ENCODE measurements at regions not wholly inside any gene's neighbourhood (a gene's known extent, or its start where the extent isn't known, plus 50 kb on each side); places are given as distances from the start of the nearest gene placed in this dataset.

DNA sequence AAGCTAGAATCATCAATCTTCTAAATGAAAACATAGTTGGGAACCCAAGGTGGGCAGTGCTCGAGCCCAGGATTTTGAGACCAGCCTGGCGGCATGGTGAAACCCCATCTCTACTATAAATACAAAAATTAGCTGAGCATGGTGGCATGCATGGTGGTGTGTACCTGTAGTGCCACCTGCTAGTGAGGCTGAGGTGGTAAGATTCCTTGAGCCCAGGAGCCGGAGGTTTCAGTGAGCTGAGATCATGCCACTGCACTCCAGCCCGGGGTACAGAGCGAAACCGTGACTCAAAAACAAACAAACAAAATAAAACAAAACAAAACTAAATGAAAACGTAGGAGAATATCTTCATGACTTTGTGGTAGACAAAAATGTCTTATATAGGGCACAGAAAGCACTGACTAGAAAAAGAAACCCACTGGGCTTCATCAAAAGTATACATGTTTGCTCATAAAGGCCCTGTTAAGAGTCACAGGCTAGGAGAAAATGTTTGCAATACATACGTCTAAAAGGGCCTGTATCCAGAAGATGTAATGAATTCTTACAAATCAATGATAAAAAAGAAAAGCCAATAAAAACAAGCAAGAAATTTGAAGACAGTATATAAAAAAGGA lies 353.6 kb downstream of the FGF9 start:
- H3K27me3 Mint-ChIP-seq (ENCODE audit: unreplicated experiment), result no peaks in the 10 kb centered on the region
- no peaks in the 10 kb centered on the region for H3K36me3 Mint-ChIP-seq (ENCODE audit: unreplicated experiment)
- TF ChIP-seq, protein P1, sequence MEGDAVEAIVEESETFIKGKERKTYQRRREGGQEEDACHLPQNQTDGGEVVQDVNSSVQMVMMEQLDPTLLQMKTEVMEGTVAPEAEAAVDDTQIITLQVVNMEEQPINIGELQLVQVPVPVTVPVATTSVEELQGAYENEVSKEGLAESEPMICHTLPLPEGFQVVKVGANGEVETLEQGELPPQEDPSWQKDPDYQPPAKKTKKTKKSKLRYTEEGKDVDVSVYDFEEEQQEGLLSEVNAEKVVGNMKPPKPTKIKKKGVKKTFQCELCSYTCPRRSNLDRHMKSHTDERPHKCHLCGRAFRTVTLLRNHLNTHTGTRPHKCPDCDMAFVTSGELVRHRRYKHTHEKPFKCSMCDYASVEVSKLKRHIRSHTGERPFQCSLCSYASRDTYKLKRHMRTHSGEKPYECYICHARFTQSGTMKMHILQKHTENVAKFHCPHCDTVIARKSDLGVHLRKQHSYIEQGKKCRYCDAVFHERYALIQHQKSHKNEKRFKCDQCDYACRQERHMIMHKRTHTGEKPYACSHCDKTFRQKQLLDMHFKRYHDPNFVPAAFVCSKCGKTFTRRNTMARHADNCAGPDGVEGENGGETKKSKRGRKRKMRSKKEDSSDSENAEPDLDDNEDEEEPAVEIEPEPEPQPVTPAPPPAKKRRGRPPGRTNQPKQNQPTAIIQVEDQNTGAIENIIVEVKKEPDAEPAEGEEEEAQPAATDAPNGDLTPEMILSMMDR (IDR thresholded peaks at IDR 0.05; ENCODE audit: partially characterized antibody, unreplicated experiment), result no peak
- no peak for DNase-seq
- H3K27ac Mint-ChIP-seq (ENCODE audit: unreplicated experiment), result no peak overlapping the region
- H3K4me3 Mint-ChIP-seq (ENCODE audit: unreplicated experiment), result no peak overlapping the region
- no peaks in the 10 kb centered on the region for H3K4me1 Mint-ChIP-seq (ENCODE audit: low read depth, unreplicated experiment)
- H3K9me3 Mint-ChIP-seq (ENCODE audit: unreplicated experiment), result no peaks in the 10 kb centered on the region

DNA sequence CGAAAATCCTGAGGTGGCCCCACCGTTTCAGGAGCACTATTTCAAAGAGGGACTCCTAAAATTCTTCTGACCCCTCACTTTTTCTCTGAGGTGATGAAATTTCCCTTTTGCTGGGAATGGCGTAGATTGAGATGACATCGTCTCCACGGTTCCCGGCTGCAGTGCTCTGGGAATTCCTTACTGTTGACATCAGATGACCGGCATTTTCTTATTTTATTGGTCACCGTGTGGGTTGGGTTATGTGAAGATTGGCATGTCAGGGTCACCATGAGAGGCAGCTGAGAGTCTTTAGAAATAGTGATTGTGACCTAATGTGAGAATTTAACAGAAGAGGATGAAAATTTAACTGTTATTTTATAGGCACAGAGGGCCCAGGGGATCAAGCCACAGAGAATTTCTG lies 356.7 kb downstream of the FGF9 start:
- Mint-ChIP-seq H3K4me1 (ENCODE audit: low read depth, unreplicated experiment) (no peaks in the 10 kb centered on the region), H3K4me3 (ENCODE audit: unreplicated experiment) (no peak overlapping the region), H3K27ac (ENCODE audit: unreplicated experiment) (no peak overlapping the region), H3K36me3 (ENCODE audit: unreplicated experiment) (no peaks in the 10 kb centered on the region), H3K27me3 (ENCODE audit: unreplicated experiment) (no peaks in the 10 kb centered on the region), H3K9me3 (ENCODE audit: unreplicated experiment) (no peaks in the 10 kb centered on the region)
- no peak for DNase-seq
- TF ChIP-seq, protein P1 (IDR thresholded peaks at IDR 0.05; ENCODE audit: partially characterized antibody, unreplicated experiment), result no peak

DNA sequence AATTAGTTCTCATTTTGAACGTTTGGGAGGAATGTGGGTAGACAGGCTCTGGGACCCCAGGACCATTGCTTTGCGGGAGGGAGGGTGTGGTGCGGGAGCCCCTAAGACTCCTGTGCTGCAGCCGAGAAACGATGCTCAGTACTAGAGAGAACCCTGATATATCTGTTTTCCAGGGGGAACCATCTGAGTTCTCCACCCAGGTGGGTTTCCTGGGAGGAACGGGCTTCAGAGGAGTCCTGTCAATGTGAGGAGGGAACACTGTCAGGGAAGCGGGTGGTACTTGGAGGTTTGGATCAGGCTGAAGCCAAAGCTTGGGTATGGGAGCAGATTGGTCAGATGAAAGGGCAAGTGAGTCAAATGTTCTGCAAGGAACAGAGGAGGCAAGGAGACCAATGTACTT lies 358.0 kb downstream of the FGF9 start:
- TF ChIP-seq, protein P1 (IDR thresholded peaks at IDR 0.05; ENCODE audit: partially characterized antibody, unreplicated experiment), result no peak
- no peaks in the 10 kb centered on the region for H3K9me3 Mint-ChIP-seq (ENCODE audit: unreplicated experiment)
- no peaks in the 10 kb centered on the region for H3K4me1 Mint-ChIP-seq (ENCODE audit: low read depth, unreplicated experiment)
- no peak overlapping the region for H3K27ac Mint-ChIP-seq (ENCODE audit: unreplicated experiment)
- H3K27me3 Mint-ChIP-seq (ENCODE audit: unreplicated experiment), result no peaks in the 10 kb centered on the region
- no peak for DNase-seq
- no peak overlapping the region for H3K4me3 Mint-ChIP-seq (ENCODE audit: unreplicated experiment)
- no peaks in the 10 kb centered on the region for H3K36me3 Mint-ChIP-seq (ENCODE audit: unreplicated experiment)

DNA sequence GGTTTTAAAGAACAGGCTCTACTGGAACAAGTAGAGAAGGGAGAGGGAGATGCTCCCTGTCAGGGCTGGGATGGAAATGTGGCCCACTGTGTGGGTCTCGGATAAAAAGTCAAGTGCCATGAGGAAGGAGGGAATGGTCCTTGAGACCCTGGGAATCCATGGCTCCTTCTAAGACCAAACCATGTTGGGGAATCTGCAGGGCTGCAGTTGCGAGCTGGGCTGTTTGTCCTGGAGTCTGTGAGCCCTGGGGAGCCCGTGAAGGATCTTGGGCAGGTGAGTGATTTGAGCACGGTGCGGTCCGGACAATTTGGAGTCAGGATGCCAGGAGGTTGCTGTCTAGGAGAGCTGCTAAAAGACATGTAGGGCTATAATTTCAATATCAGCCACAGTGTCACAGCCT lies 359.4 kb downstream of the FGF9 start:
- DNase-seq, result no peak
- H3K27me3 Mint-ChIP-seq (ENCODE audit: unreplicated experiment), result no peaks in the 10 kb centered on the region
- H3K4me1 Mint-ChIP-seq (ENCODE audit: low read depth, unreplicated experiment), result no peaks in the 10 kb centered on the region
- no peaks in the 10 kb centered on the region for H3K9me3 Mint-ChIP-seq (ENCODE audit: unreplicated experiment)
- TF ChIP-seq, protein P1 (IDR thresholded peaks at IDR 0.05; ENCODE audit: partially characterized antibody, unreplicated experiment), result no peak
- no peak overlapping the region for H3K27ac Mint-ChIP-seq (ENCODE audit: unreplicated experiment)
- H3K36me3 Mint-ChIP-seq (ENCODE audit: unreplicated experiment), result no peaks in the 10 kb centered on the region
- no peak overlapping the region for H3K4me3 Mint-ChIP-seq (ENCODE audit: unreplicated experiment)

DNA sequence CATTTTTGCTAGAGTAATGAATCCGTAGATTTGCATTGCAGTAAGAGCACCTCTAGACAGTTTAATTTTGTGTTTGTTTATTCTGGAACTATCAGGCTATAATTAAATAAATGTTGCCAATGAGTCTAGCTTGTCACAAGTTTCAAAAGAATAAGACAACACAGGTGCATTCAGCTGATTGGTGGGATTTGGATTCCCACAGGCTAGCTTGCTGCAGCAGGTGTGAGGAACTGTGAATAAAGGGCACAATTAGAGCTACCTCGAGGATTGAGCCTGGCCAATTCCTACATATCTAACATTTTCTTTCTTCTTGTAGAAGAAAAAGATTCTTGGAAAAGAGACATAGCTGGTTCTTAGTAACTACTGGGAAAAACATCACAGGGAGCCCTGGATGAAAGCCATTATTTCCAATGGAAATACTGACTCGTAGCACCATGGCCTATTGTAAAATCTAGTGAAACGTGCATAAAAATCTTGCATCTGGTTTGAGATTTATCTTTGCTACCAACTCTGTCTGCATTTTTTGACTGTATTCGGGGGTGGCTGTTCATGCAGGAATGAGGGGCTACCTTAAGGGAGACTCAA lies 360.9 kb downstream of the FGF9 start:
- no peaks in the 10 kb centered on the region for H3K36me3 Mint-ChIP-seq (ENCODE audit: unreplicated experiment)
- no peak overlapping the region for H3K4me3 Mint-ChIP-seq (ENCODE audit: unreplicated experiment)
- H3K27ac Mint-ChIP-seq (ENCODE audit: unreplicated experiment), result no peak overlapping the region
- H3K4me1 Mint-ChIP-seq (ENCODE audit: low read depth, unreplicated experiment), result no peaks in the 10 kb centered on the region
- DNase-seq, result no peak
- no peaks in the 10 kb centered on the region for H3K9me3 Mint-ChIP-seq (ENCODE audit: unreplicated experiment)
- TF ChIP-seq, protein P1 (IDR thresholded peaks at IDR 0.05; ENCODE audit: partially characterized antibody, unreplicated experiment), result no peak
- H3K27me3 Mint-ChIP-seq (ENCODE audit: unreplicated experiment), result no peaks in the 10 kb centered on the region

All from glutamatergic neuron (in vitro differentiated cells).